SK-N-SH treated with all-trans-retinoic acid at 6 μM for 48 hours (cell line): ENCODE measurements at regions not wholly inside any gene's neighbourhood (a gene's known extent, or its start where the extent isn't known, plus 50 kb on each side); places are given as distances from the start of the nearest gene placed in this dataset.

ENCODE experiments used
- ATAC-seq: fragments of 200-7000 bp; cut with Tn5 transposase; 3 replicates; pipeline ENCODE4 v1.9.1; 2020; ENCODE audit warnings: mild to moderate bottlenecking, moderate library complexity
- CREB5 ChIP-seq: fragments of 250-450 bp; sonication (Bioruptor Pico); IDR thresholded peaks from 2 replicates; pipeline ENCODE4 v1.5.1; 2020; ENCODE audit warnings: low read depth, mild to moderate bottlenecking, moderate library complexity
- CSDC2 ChIP-seq: fragments of 250-450 bp; sonication (Bioruptor Pico); IDR thresholded peaks from 2 replicates; pipeline ENCODE4 v1.5.0; 2020; ENCODE audit warnings: mild to moderate bottlenecking, moderate library complexity
- CSRNP3 ChIP-seq: fragments of 250-450 bp; sonication (Bioruptor Pico); IDR thresholded peaks from 2 replicates; pipeline ENCODE4 v1.5.1; 2021; ENCODE audit warnings: mild to moderate bottlenecking, moderate library complexity
- ESRRG ChIP-seq: fragments of 250-450 bp; sonication (Bioruptor Pico); IDR thresholded peaks from 2 replicates; pipeline ENCODE4 v1.6.1; 2021; ENCODE audit warnings: mild to moderate bottlenecking
- GLIS3 ChIP-seq: fragments of 250-450 bp; sonication (Bioruptor Pico); IDR thresholded peaks from 2 replicates; pipeline ENCODE4 v1.5.0; 2020; ENCODE audit warnings: mild to moderate bottlenecking, moderate library complexity
- ISL1 ChIP-seq: fragments of 250-450 bp; sonication (Bioruptor Pico); IDR thresholded peaks from 2 replicates; pipeline ENCODE4 v2.1.2; 2022; ENCODE audit warnings: mild to moderate bottlenecking, moderate library complexity
- OSR1 ChIP-seq: fragments of 250-450 bp; sonication (Bioruptor Pico); IDR thresholded peaks from 2 replicates; pipeline ENCODE4 v1.8.0; 2022; ENCODE audit warnings: moderate library complexity, mild to moderate bottlenecking, inconsistent platforms
- PATZ1 ChIP-seq: fragments of 250-450 bp; sonication (Bioruptor Pico); IDR thresholded peaks from 2 replicates; pipeline ENCODE4 v1.8.0; 2020; ENCODE audit warnings: mild to moderate bottlenecking, moderate library complexity, borderline replicate concordance
- POU6F1 ChIP-seq: fragments of 250-450 bp; sonication (Bioruptor Pico); IDR thresholded peaks from 2 replicates; pipeline ENCODE4 v1.8.0; 2021; ENCODE audit warnings: low read depth, mild to moderate bottlenecking, moderate library complexity, borderline replicate concordance
- RARB ChIP-seq: fragments of 250-450 bp; sonication (Bioruptor Pico); IDR thresholded peaks from 2 replicates; pipeline ENCODE4 v1.8.0; 2021; ENCODE audit warnings: mild to moderate bottlenecking, moderate library complexity
- SNAI2 ChIP-seq: fragments of 250-450 bp; sonication (Bioruptor Pico); IDR thresholded peaks from 2 replicates; pipeline ENCODE4 v1.5.0; 2020; ENCODE audit warnings: mild to moderate bottlenecking, moderate library complexity
- TCF4 ChIP-seq: fragments of 250-450 bp; sonication (Bioruptor Pico); IDR thresholded peaks from 2 replicates; pipeline ENCODE4 v1.8.0; 2021; ENCODE audit warnings: mild to moderate bottlenecking, moderate library complexity, borderline replicate concordance
- TOX ChIP-seq: fragments of 250-450 bp; sonication (Bioruptor Pico); IDR thresholded peaks from 2 replicates; pipeline ENCODE4 v1.8.0; 2021; ENCODE audit warnings: mild to moderate bottlenecking, moderate library complexity, borderline replicate concordance
- TSHZ2 ChIP-seq: fragments of 250-450 bp; sonication (Bioruptor Pico); IDR thresholded peaks from 2 replicates; pipeline ENCODE4 v1.5.0; 2020; ENCODE audit warnings: mild to moderate bottlenecking, moderate library complexity
- ZC3H10 ChIP-seq: fragments of 250-450 bp; sonication (Bioruptor Pico); IDR thresholded peaks from 2 replicates; pipeline ENCODE4 v1.5.1; 2021; ENCODE audit warnings: mild to moderate bottlenecking, moderate library complexity
- ZFP3 ChIP-seq: fragments of 250-450 bp; sonication (Bioruptor Pico); IDR thresholded peaks from 2 replicates; pipeline ENCODE4 v1.5.0; 2020; ENCODE audit warnings: mild to moderate bottlenecking, moderate library complexity
- ZFP30 ChIP-seq: fragments of 450-650 bp; formaldehyde crosslinking; IDR thresholded peaks from 2 replicates; pipeline ENCODE4 v1.5.0; 2022; ENCODE audit warnings: mild to moderate bottlenecking, moderate library complexity
- ZNF565 ChIP-seq: fragments of 450-650 bp; formaldehyde crosslinking; conservative IDR thresholded peaks from 2 replicates; pipeline ENCODE4 v1.5.0; 2020; ENCODE audit warnings: low read depth, mild to moderate bottlenecking, moderate library complexity
- ZNF70 ChIP-seq: fragments of 450-650 bp; formaldehyde crosslinking; IDR thresholded peaks from 2 replicates; pipeline ENCODE4 v1.5.0; 2020; ENCODE audit warnings: mild to moderate bottlenecking, moderate library complexity
- ZNF8 ChIP-seq: fragments of 450-650 bp; formaldehyde crosslinking; IDR thresholded peaks from 2 replicates; pipeline ENCODE4 v1.5.0; 2020; ENCODE audit warnings: mild to moderate bottlenecking, moderate library complexity

- ATAC-seq = no peak
- no peak for TF ChIP-seq ZFP30 (CRISPR knock-in tag)
- no peak for TF ChIP-seq ISL1 (CRISPR knock-in tag)
- TF ChIP-seq POU6F1 (CRISPR knock-in tag) = no peak
- TF ChIP-seq SNAI2 = no peak
- TF ChIP-seq TCF4 = no peak
- no peak for TF ChIP-seq ZNF8
- TF ChIP-seq ZC3H10 = no peak
- no peak for TF ChIP-seq PATZ1 (CRISPR knock-in tag)
- TF ChIP-seq CREB5 (CRISPR knock-in tag) = no peak
- TF ChIP-seq CSDC2 = no peak
- no peak for TF ChIP-seq ZNF70 (CRISPR knock-in tag)
- no peak for TF ChIP-seq TSHZ2 (CRISPR knock-in tag)
- TF ChIP-seq GLIS3 = no peak
- TF ChIP-seq ZNF565 = no peak
- no peak for TF ChIP-seq CSRNP3 (CRISPR knock-in tag)
Measured at GRCh38 chr9:115946530-115946929, 207.1 kb upstream of the PAPPA start.

- no peak for TF ChIP-seq TCF4
- TF ChIP-seq ZFP30 (CRISPR knock-in tag) = no peak
- no peak for TF ChIP-seq TOX (CRISPR knock-in tag)
- TF ChIP-seq PATZ1 (CRISPR knock-in tag) = no peak
- TF ChIP-seq OSR1 (CRISPR knock-in tag) = no peak
- TF ChIP-seq POU6F1 (CRISPR knock-in tag) = no peak
- TF ChIP-seq ZC3H10 = no peak
- no peak for TF ChIP-seq ZNF8
- no peak for TF ChIP-seq RARB (CRISPR knock-in tag)
- TF ChIP-seq SNAI2 = no peak
- TF ChIP-seq CREB5 (CRISPR knock-in tag) = no peak
- TF ChIP-seq ESRRG (CRISPR knock-in tag) = no peak
- no peak for TF ChIP-seq ZFP3
- no peak for TF ChIP-seq ISL1 (CRISPR knock-in tag)
- TF ChIP-seq GLIS3 = no peak
- TF ChIP-seq CSRNP3 (CRISPR knock-in tag) = no peak
- no peak for ATAC-seq
Measured at GRCh38 chr9:115951977-115952376, 201.6 kb upstream of the PAPPA start.
